NCI-H1694 treated with DMSO at 0.1 percent for 48 hours (cell line): ENCODE measurements at regions not wholly inside any gene's neighbourhood (a gene's known extent, or its start where the extent isn't known, plus 50 kb on each side); places are given as distances from the start of the nearest gene placed in this dataset.
"Not testable (repeated sequence)": the region's sequence is repeated elsewhere in the genome, so short reads cannot be mapped to it uniquely, and the experiment has no call there.

Experiments used
- DNase-seq: peaks from one replicate; lab custom pipeline; 2025; lab: John Stamatoyannopoulos, UW

DNA sequence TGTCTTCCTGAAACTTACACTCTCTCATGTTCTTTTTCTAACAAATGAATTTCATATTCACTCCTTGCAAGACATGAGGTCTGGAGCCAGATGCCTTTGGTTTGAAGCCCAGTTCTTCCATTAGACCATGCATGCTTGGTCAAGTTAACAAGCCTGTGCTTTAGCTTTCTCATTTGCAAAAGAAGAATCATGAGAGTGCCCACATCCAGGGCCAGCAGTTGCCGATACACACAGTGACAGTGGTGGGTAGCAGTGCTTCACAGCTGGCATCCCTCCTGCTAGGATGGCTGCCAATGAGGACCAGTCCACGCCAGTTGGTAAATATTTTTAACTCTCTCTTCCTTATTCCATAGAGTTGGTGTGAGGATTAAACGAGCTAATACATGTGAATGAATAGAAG is 163.1 kb downstream of the PHLDA1 start:
- peak; percentile 13 for DNase-seq

DNA sequence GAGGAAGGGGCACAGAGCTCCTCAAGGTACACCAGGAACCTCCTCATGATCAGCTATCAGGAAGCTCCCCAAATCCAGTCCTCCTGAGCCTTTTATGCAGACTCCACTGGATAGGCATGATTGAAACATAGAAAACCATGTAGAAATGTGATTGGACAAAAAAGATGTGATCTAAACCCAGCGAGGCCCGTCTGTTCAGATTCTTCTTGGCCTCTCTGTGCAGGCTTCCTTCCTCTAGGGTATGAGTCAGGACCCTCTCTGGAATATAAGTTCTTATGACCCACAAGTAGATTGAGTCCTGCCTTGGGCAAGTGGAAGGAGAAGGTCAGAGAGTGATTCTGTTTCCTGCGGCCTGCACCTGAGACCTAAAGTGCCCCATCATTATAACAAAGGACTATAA is 166.3 kb downstream of the PHLDA1 start:
- no peak for DNase-seq

DNA sequence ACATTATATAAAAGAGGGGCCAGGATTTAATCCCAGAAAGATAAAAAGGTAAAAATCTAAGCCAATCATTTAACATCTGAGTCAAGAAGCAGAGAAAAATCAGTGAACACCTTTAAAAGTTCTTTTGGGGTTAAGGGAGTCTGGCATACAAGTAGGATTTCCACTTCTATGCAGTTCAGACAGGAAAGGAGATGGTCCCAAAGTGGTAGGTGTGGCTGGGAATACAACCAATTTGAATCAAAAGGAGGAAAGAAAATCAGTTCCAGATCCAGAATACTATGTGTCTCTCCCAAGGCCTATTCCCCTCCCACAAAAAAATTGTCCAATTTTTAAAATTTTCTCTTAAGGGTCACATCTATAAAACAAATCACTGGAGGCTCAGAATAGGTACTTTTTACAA is 167.4 kb downstream of the PHLDA1 start:
- no peak for DNase-seq

DNA sequence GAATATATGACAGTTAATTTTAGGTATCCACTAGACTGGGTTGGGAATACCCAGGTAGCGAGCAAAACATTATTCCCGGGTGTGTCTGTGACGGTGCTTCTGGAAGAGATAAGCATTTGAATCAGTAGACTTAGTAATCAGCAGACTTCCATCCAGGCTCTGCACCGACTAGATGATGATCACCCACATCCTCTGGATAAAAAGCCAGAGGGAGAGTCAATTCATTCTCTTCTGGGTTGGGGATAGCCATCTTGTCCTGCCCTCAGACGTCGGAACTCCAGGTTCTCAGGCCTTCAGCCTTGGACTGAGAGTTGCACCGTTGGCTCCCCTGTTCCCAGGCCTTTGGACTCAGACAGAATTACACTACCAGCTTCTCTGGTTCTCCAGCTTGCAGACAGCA is 168.0 kb downstream of the PHLDA1 start:
- no peak for DNase-seq

DNA sequence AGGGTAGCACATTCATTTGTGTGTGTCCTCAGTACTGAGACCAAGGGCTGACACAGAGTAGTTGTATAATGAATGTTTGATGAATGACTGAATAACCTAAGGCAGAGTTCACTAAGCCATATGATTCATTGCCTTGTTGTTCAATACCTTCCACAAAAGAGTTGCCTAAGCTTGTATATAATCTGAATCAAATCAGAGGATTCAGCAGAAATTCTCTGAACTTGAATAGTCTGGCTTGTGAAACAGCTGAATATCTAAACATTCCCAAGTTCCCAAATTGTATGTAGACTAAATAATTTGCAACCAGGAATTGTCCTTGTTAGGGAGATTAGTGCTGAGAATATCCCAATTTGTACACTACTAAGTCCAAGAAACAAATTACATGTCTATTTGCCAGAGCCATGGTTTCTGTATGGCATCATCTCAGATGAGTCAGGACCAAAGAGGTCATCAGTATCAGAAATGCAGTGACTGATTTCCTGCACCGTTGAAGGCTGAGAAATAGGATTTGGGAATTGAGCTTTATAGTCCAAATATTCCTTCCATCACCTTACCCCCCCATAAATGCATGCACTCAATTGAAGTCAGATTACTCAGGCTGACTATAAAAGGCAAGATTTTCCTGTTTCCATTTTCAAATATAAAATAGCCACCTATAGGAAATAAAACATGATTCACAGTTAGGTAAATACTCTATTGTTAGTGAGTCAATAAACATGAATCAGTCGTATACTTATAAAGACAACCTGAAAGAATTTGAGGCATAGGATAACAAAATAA is 168.7 kb downstream of the PHLDA1 start:
- DNase-seq: no peak

DNA sequence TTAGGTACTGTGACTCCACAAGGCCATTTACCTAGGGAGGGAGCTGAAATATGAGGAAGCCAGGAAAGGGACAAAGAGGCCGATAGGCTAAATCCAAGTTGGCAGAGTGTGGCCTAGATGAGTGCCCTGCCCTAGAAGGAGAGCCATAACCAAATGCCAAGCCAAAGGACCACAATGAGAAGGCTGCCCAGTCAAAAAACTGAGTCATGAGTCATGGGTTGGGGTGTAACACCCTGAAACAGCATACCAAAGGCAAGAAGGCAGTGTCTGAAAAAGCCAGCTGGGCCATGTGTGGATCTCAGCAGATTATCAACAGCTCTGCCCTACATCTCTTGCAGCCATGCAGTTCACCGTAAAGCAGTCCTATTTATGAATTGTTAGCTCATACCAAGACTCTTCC is 171.7 kb downstream of the PHLDA1 start:
- DNase-seq: no peak

DNA sequence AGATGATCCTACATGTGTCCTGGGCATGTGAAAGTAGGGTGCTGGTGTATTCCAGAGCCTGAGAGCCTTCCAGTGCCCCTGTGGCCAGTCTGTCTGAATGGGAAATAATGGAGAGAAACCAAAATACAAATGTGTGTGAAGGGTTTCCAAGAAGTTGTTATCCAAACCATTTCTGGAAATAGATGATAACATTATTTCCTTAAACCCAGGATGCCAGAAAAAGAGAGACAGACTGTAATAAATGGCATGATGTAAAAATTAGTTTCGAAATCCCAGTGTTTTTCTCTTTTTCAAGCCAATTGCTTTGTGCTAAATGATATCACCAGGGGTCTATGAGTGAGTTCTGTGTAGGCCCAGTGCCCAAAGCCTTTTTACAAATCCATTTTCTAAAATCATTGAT is 175.3 kb downstream of the PHLDA1 start:
- no peak for DNase-seq

DNA sequence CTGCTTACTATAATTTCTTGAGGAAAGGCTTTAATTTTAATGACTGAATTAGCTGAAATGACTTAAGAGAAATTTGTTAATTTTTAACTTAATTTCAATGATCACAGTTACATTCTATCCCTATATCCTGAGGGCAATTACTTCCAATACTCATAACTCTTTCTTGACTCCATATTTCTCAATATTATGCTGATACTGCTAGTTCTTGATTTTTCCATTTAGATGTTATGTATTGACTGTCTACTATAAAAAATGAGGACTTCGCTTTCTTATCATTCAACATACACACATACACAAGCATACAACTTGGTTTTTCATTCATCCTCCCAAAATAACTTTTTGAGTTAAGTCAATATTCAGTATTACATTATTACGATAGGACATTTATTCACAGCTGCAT is 176.2 kb downstream of the PHLDA1 start:
- no peak for DNase-seq

DNA sequence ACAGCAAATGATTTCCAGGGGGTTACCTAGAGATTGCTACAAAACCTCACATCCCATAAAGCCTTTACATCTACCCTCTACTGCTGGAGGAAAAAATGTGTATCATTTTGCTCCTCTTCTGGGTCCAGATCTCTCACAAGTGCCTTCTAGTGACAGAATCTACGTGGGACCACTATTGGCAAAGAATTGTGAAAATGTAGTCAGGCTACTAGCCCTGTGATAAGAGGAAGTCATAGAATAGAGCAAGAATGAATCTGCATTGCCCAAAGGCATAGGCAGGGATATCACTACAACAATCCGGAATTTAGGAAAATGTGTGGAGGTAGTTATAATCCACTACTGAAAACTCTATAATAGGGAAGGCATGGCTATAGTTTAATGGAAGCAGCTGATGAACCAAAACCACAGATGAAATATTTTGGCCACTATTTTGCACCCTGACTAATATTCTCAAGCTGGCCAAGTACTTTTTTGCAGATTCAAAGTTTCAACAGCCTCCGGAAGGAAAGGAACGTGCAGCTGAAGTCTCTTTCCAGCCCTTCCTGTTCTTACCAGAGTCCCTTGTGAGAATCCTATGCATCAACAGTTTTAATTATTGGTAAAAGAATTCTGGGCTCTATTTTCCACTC is 176.8 kb downstream of the PHLDA1 start:
- no peak for DNase-seq

DNA sequence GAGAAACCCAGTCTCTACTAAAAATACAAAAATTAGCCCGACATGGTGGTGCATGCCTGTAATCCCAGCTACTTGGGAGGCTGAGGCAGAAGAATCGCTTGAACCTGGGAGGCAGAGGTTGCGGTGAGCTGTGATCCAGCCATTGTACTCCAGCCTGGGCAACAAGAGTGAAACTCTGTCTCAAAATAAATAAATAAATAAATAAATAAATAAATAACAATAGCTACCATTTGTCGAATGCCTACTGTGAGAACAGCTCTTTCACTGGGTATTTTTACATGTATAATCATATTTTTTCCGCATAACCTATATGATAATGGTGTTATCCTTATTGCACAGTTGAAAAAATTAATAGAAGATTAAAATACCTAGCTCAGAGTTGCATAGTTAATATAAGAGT is 177.4 kb downstream of the PHLDA1 start:
- DNase-seq: not testable (repeated sequence)

DNA sequence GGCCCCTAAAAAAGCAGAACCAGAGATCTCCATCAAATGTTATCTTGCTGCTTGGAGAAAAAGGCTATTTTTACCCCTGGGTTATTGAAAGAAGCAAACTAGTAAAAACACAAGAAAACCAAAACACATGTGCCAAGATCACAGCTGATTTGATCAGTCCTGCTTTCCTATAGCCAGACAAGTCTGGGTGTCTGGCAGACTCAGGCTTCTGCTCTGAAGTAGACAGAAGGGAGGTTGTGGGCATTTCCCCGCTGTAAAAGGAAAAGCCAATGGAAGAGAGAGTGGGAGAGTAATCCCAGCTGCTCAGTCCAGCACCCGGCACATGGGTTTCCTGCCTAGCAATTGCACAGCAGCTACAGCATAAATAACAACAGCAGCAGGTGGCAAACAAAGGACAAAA is 177.9 kb downstream of the PHLDA1 start:
- peak; percentile 18 for DNase-seq

DNA sequence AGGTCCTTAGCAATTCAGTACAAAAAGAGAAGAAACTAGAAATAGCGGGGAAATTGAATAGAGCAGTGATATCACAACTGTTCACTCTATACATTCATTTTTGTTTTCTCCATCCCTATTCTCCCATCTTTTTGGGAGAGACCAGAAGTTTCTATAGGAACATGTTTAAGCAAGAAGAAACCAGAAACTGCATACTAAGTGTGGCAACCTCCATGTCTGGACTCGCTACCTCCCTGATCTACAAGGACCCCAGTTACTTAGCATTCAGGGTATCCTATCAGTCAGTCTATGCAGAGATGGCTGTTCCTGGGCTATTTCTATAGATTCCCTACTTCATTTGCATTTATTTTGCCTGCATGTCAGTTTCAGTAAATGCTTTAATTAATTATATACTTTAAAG is 178.6 kb downstream of the PHLDA1 start:
- no peak for DNase-seq

DNA sequence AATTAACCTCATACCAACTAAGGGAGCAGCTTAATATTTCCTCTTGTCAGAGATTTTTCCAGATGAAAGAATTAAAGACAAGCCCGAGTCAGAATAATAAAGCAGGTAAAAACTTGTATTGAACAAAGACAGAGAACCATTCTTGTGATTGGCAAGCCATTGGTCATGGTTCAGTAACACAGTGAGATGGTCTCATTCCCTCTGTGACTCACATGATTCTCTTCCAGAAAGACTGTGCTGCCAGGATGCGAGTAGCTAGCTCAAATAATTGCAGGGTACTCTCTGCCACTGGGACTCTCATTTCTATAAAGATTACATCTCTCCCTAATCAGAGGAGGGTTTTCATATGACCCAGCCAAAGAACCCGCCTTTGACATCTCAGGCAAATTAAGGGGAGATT is 179.4 kb downstream of the PHLDA1 start:
- DNase-seq: peak; percentile 75

DNA sequence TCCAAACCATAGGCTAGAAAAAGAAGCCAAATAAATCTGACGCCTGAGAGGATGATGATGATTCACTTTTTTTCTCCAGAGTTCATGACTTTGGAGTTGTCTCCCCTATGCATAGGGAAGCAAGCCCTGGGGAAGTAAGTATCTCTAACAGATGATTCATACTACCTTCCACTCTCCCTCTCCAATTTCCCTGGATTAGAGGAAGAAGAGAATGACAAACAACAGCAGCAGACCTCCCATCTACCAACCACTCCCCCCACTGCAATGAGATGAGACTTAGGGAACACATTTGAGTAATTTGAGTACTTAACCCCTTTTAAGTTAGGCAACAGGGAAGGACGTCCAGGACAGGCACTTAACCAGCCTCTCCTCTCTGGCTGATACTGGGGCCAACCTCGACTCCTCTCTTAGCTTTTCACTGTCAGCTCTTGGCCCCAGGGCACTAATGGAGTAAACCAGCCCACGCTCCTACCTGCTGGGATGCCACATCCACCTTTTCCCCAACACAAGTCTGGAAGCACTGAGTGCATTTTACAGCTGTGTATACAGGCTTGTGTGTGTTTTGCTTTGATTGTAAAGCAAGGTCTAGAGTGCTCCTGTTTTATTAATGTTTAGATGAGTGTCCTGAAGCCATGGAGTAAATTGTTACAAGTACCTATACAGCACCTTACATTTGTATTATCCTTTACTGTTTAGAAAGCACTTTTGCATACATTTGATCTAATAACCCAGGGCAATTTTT is 180.7 kb downstream of the PHLDA1 start:
- no peak for DNase-seq

DNA sequence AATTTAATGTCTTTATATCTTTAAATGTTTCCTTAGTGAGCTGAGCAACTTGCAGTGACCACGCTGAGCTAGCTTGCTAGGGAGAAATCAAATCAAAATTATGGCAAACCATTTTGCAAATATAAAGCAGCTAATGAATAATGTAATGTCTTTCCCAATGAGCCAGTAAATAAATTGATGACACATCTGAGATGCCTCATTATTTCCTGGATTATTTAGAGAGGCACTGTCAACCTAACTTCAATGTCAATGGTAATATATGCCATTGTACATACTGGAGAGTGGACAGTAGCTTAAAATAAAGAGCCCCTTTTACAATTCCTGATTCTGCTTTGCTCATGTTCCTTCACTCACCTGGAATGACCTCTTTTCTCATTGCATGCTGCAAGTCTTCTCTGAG is 182.6 kb downstream of the PHLDA1 start:
- DNase-seq: no peak

DNA sequence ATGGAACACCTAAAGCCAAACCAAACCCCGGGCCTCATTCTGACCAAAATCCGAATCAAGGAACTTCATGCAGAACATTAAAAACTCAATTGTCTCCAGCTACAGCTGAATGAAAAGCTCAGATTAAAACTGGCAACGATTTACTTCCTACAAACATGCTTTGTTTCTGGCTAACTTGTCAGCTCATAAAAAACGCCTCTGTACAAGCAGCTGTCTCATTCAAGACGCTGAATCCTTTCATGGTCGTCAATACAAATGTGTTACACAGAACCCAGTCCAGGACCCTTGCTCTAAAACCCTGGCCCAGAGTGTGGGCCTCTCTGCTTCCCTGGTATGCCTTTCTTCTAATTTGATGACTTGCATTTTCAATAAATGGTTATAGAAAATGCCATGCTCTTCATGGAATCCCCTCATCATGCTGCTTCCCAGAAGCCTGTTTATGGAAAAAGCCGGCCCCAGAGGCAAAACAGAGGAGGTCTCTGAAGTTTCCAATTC is 183.1 kb downstream of the PHLDA1 start:
- peak; percentile 16 for DNase-seq

DNA sequence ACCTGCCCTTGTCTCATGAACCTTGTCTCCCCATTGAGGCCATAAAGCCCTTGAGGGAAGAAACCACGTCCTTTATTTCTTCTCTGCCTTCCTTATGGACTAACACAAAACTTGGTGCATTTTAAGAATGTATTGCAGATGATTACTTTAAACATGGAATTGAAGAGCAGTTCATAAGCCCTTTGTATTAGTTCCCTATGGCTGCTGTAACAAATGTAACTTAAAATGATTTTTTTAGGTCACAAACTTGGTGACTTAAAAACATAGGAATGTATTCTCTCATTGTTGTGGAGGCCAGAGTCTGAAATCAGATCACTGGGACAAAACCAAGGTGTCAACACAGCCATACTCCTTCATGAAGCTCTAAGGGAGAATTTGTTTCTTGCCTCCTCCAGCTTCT is 185.5 kb downstream of the PHLDA1 start:
- DNase-seq: no peak

DNA sequence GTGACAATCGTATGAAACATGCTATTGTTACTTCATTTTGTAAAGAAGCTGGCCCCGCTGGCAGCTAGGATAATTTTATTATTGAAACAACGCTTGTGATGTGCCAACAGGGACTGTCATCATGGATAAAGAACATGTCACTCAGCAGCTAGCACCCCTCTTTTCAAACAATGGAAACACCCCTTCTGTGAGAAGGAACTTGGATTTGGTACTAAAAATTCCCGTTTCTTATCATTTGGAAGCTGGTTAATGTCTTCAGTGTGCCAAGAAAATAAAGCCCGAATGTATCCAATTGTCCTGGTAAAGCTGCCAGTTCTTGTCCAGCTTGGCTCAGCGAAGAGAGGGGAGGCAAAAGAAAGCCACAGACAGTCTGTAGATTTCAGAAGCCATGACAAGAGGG is 186.6 kb downstream of the PHLDA1 start:
- no peak for DNase-seq

DNA sequence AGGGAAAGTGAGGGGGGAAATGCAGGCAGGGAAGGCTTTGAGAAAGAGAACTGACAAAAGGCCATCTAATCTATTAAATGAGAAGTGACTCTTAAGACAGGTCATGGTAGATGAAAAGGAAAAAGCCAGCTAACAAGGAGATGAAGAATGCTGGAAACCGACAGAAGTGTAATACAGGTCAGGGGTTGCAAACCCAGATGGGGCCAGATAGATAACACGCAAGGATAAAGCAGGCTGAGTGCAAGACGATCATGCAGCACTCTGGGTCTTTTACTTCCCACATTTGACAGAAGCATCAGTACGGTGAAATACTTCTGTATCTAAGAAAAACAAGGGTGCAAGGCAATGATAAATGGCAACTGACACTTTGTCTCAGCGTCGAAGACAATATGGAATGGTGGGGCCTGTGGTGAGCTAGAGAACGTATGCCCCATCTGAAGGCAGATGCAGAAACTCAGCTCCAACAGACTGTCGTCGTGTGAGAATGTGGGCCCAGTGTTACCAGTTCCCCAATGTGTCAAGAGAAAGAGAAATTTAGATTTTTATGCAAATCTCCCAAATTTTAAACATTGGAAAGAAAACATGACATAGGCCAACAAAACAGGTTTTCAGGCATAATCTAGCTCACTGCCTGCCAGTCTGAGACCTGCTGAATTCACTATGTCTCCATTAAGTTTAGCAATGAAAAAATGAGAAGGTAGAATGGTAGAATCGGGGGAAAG is 187.4 kb downstream of the PHLDA1 start:
- no peak for DNase-seq

DNA sequence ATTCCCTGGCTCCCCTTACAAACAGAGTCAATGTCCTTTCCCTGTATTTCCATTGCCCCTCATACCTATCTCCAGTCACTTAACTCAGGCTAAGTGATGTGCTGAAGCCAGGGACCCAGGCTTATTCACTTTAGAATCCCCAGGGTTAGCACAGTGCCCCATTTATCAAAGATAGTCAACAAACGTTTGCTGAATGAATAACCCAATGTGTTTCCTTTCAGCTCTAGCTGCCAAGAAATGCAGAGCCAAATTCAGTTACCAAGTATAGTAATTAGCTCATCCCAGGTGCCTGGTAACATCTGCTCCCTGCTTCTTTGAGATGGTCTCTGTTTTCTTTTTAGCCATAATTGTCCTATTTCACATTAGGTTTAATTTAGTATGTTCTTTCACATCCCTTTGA is 189.5 kb downstream of the PHLDA1 start:
- DNase-seq: peak; percentile 69

DNA sequence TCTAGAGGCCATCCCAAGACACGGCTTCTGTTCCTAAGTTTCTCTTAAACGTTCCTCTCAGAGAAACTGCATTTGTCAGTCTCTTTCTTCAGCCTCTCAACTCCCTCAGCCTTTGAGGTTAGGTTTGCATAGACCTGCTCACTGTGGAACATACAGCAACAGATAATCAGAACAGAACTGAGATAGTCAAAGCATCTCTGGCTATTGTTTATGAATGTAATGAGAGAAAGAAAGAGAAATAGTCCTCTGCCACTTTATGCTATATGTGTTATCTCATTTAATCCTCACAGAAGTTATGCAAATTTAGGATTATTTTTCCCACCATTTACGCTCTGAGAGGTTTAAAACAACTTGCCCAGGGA is 190.6 kb downstream of the PHLDA1 start:
- DNase-seq: no peak

DNA sequence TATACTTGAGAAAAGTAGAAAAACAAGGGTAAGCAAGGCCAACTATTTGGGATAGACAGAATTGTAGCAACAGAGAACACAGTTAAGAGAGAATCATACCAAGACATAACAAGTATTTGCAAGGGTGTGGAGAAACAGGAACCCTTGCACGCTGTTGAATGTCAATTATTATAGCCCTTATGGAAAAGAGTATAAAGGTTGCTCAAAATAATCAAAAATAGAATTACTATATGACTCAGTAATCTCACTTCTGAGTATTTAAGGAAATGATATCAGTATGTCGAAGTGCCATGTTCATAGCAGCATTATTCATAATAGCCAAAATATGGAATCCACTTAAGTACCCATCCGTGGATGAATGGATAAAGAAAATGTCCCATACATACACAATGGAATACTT is 193.3 kb downstream of the PHLDA1 start:
- no peak for DNase-seq
